SU-DHL-6 (cell line): ENCODE measurements at regions not wholly inside any gene's neighbourhood (a gene's known extent, or its start where the extent isn't known, plus 50 kb on each side); places are given as distances from the start of the nearest gene placed in this dataset.

Experiments
- H2AFZ ChIP-seq: fragments of 200-600 bp; sonication (generic); 2 replicates; pipeline ENCODE4 v1.6.1; 2014; ENCODE audit warnings: low read depth, mild to moderate bottlenecking, moderate library complexity, mixed read lengths, antibody characterized with exemption, low read length; ENCODE audit not compliant: severe bottlenecking
- H3F3A ChIP-seq: fragments of 200-600 bp; shearing (Covaris generic); 2 replicates; pipeline ENCODE4 v1.6.0; 2016; ENCODE audit warnings: antibody characterized with exemption, mild to moderate bottlenecking; ENCODE audit not compliant: insufficient read depth
- H3K27ac ChIP-seq: fragments of 200-600 bp; sonication (generic); 2 replicates; pipeline ENCODE4 v1.5.1; 2016; ENCODE audit warnings: low read depth, mild to moderate bottlenecking, low read length, moderate library complexity, mixed read lengths
- H3K27me3 ChIP-seq: fragments of 200-600 bp; sonication (generic), shearing (Covaris generic); 2 replicates; pipeline ENCODE4 v1.6.0; 2014; ENCODE audit warnings: mild to moderate bottlenecking, low read length
- H3K36me3 ChIP-seq: fragments of 200-600 bp; sonication (generic); 2 replicates; pipeline ENCODE4 v1.6.1; 2014; ENCODE audit warnings: mild to moderate bottlenecking, low read length, mixed read lengths
- H3K4me2 ChIP-seq: fragments of 300-600, 200-600 bp; shearing (Covaris generic), sonication (generic); 2 replicates; pipeline ENCODE4 v1.6.0; 2014; ENCODE audit warnings: low read length, low read depth, mild to moderate bottlenecking; ENCODE audit not compliant: poor library complexity, severe bottlenecking
- H3K4me3 ChIP-seq: fragments of 200-600 bp; sonication (generic); 2 replicates; pipeline ENCODE4 v1.5.1; 2014; ENCODE audit warnings: antibody characterized with exemption, low read length, mild to moderate bottlenecking, mixed read lengths; ENCODE audit not compliant: insufficient read depth, poor library complexity, severe bottlenecking
- H3K79me2 ChIP-seq: fragments of 200-600 bp; sonication (generic); 2 replicates; pipeline ENCODE4 v1.6.1; 2014; ENCODE audit warnings: mild to moderate bottlenecking, low read length, moderate library complexity; ENCODE audit not compliant: insufficient read depth
- H3K9ac ChIP-seq: fragments of 200-600 bp; sonication (generic); 2 replicates; pipeline ENCODE4 v1.7.0; 2014; ENCODE audit warnings: mild to moderate bottlenecking, low read length
- H3K9me2 ChIP-seq: fragments of 200-600 bp; sonication (generic); replicated peaks from 2 replicates; pipeline ENCODE4 v1.6.1; 2014; ENCODE audit warnings: low read length; ENCODE audit not compliant: insufficient read depth
- H3K9me3 ChIP-seq: fragments of 200-600 bp; sonication (generic); 2 replicates; pipeline ENCODE4 v1.6.1; 2014; ENCODE audit warnings: low read length, mixed read lengths; ENCODE audit not compliant: insufficient read depth
- H4K20me1 ChIP-seq: fragments of 200-600 bp; sonication (generic); 2 replicates; pipeline ENCODE4 v1.6.1; 2014; ENCODE audit warnings: low read depth, mild to moderate bottlenecking, antibody characterized with exemption, low read length, moderate library complexity, mixed read lengths
- CTCF ChIP-seq: fragments of 200-600 bp; sonication (generic); IDR thresholded peaks from one replicate; pipeline ENCODE4 v1.5.1; 2017; ENCODE audit warnings: antibody characterized with exemption, mild to moderate bottlenecking, low read length, moderate library complexity; ENCODE audit not compliant: insufficient read depth, poor library complexity, severe bottlenecking
- EZH2phosphoT487 ChIP-seq: fragments of 200-600 bp; sonication (generic), shearing (Covaris generic); conservative IDR thresholded peaks from 2 replicates; pipeline ENCODE4 v1.6.1; 2018; ENCODE audit warnings: mild to moderate bottlenecking, antibody characterized with exemption, low read length, moderate library complexity, mixed read lengths

GRCh38 chr1:36737038-36737555 lies 254.4 kb upstream of the CSF3R start:
- H3K4me3 ChIP-seq, result no peak overlapping the region
- H3F3A ChIP-seq, result no peaks in the 10 kb centered on the region
- H3K9me2 ChIP-seq, result no peaks in the 10 kb centered on the region
- no peak overlapping the region for H3K9ac ChIP-seq
- TF ChIP-seq EZH2phosphoT487 (no peak), CTCF (no peak)
- H3K27me3 ChIP-seq, result no peaks in the 10 kb centered on the region
- H3K79me2 ChIP-seq, result no peaks in the 10 kb centered on the region
- no peaks in the 10 kb centered on the region for H3K36me3 ChIP-seq
- no peak overlapping the region for H2AFZ ChIP-seq
- no peaks in the 10 kb centered on the region for H4K20me1 ChIP-seq
- no peak overlapping the region for H3K4me2 ChIP-seq
- no peak overlapping the region for H3K27ac ChIP-seq
- H3K9me3 ChIP-seq, result no peaks in the 10 kb centered on the region

- no peaks in the 10 kb centered on the region for H3K9me3 ChIP-seq
- no peak for TF ChIP-seq CTCF
- TF ChIP-seq EZH2phosphoT487, result no peak
- no peak overlapping the region for H3K4me2 ChIP-seq
- H3K27me3 ChIP-seq, result no peaks in the 10 kb centered on the region
- H3K36me3 ChIP-seq, result no peaks in the 10 kb centered on the region
- H3F3A ChIP-seq, result no peaks in the 10 kb centered on the region
- H3K4me3 ChIP-seq, result no peak overlapping the region
- no peak overlapping the region for H2AFZ ChIP-seq
- H3K9ac ChIP-seq, result no peak overlapping the region
- no peaks in the 10 kb centered on the region for H3K9me2 ChIP-seq
- no peak overlapping the region for H3K27ac ChIP-seq
- H4K20me1 ChIP-seq, result no peaks in the 10 kb centered on the region
- no peaks in the 10 kb centered on the region for H3K79me2 ChIP-seq
Measured at GRCh38 chr1:36735939-36736730, 253.4 kb upstream of the CSF3R start.

- Histone ChIP-seq H4K20me1 (no peaks in the 10 kb centered on the region), H3K9ac (no peak overlapping the region), H2AFZ (no peak overlapping the region), H3F3A (no peaks in the 10 kb centered on the region), H3K27me3 (no peaks in the 10 kb centered on the region), H3K9me2 (no peaks in the 10 kb centered on the region), H3K4me2 (no peak overlapping the region), H3K36me3 (no peaks in the 10 kb centered on the region), H3K27ac (no peak overlapping the region), H3K9me3 (no peaks in the 10 kb centered on the region), H3K4me3 (no peak overlapping the region), H3K79me2 (no peaks in the 10 kb centered on the region)
- TF ChIP-seq CTCF, result no peak
- no peak for TF ChIP-seq EZH2phosphoT487
Measured at GRCh38 chr1:36735436-36735835, 252.7 kb upstream of the CSF3R start.
